K562 (cell line): ENCODE measurements at regions not wholly inside any gene's neighbourhood (a gene's known extent, or its start where the extent isn't known, plus 50 kb on each side); places are given as distances from the start of the nearest gene placed in this dataset.

Source experiments
- ATAC-seq: fragments of 200-7000 bp; cut with Tn5 transposase; 3 replicates; pipeline ENCODE4 v1.9.1; 2020; ENCODE audit warnings: moderate library complexity
- BruUV-seq: library from RNA; stranded (reverse); fragments of 400-500 nt; replicated peaks from 2 replicates; lab custom pipeline; 2021; lab: Mats Ljungman, UMichigan
- CTCF ChIA-PET: fragments of 300-600 bp; formaldehyde crosslinking; extraction: SDS; loops from one replicate; lab custom pipeline; 2021; ENCODE audit warnings: low intra/inter-chr PET ratio; lab: Yijun Ruan, JAX
- POLR2A ChIA-PET: fragments of 300-600, 350-650 bp; sonication (Branson Sonifier 250); formaldehyde crosslinking; extraction: SDS; loops from one replicate; lab custom pipeline; 2021; ENCODE audit warnings: antibody characterized with exemption, inconsistent platforms; lab: Yijun Ruan, JAX
- DNase-seq, 4 experiments: peaks; one replicate each; pipeline versions ENCODE4 v3.0.0 to v3.0.0-alpha.2; 2011 to 2018; ENCODE audit warnings: low spot score in 3 of 4, mixed read lengths in 3 of 4; ENCODE audit errors: extremely low read depth in 1 of 4
- FAIRE-seq: peaks from 2 replicates; lab custom pipeline; 2011; peaks lifted over from hg19 to GRCh38; lab: Jason Lieb, UNC
- H2AFZ ChIP-seq: 2 replicates; pipeline ENCODE4 v1.6.0; 2011; ENCODE audit warnings: low read depth, low read length, control low read depth, inconsistent platforms
- H3K27ac ChIP-seq: fragments of 200-600 bp; 3 replicates; pipeline ENCODE4 v1.8.0; 2011; ENCODE audit warnings: low read depth, mild to moderate bottlenecking, control low read depth, inconsistent platforms, low read length, moderate library complexity, mixed read lengths; ENCODE audit errors: extremely low read depth
- H3K27me3 ChIP-seq, 2 experiments: fragments of 300-600 bp in 1 of 2; 2 replicates in 1 of 2; 3 replicates in 1 of 2; pipeline versions ENCODE4 v1.6.0 to v1.8.0; 2011; ENCODE audit warnings: inconsistent platforms in 2 of 2, low read length in 2 of 2, mild to moderate bottlenecking in 1 of 2, mixed read lengths in 1 of 2, moderate library complexity in 1 of 2; ENCODE audit not compliant: control insufficient read depth in 2 of 2, insufficient read depth in 2 of 2
- H3K36me3 ChIP-seq: fragments of 300-600 bp; 3 replicates; pipeline ENCODE4 v1.8.0; 2011; ENCODE audit warnings: mild to moderate bottlenecking, low read length, inconsistent platforms; ENCODE audit not compliant: control insufficient read depth, insufficient read depth
- H3K4me1 ChIP-seq, 2 experiments: fragments of 200-600 bp in 1 of 2; replicated peaks in 1 of 2; 2 replicates in 1 of 2; 3 replicates in 1 of 2; pipeline versions ENCODE4 v1.5.1 to v1.8.0; 2011; ENCODE audit warnings: inconsistent platforms in 2 of 2, low read length in 2 of 2, mild to moderate bottlenecking in 1 of 2, mixed read lengths in 1 of 2, moderate library complexity in 1 of 2; ENCODE audit not compliant: control insufficient read depth in 2 of 2, insufficient read depth in 2 of 2
- H3K4me2 ChIP-seq: 2 replicates; pipeline ENCODE4 v1.6.1; 2011; ENCODE audit warnings: low read length, control low read depth, inconsistent platforms, mixed read lengths; ENCODE audit not compliant: insufficient read depth
- H3K4me3 ChIP-seq: fragments of 200-600 bp; sonication (generic), shearing (Covaris generic); 2 replicates; pipeline ENCODE4 v1.5.1; 2016; ENCODE audit warnings: control low read depth, inconsistent platforms
- H3K79me2 ChIP-seq: fragments of 200-600 bp; 3 replicates; pipeline ENCODE4 v1.8.0; 2011; ENCODE audit warnings: low read length, inconsistent platforms; ENCODE audit not compliant: control insufficient read depth, insufficient read depth
- H3K9ac ChIP-seq, 2 experiments: 2 replicates each; pipeline versions ENCODE4 v1.6.0 to v1.6.1; 2011; ENCODE audit warnings: low read depth in 2 of 2, low read length in 2 of 2, control low read depth in 1 of 2, inconsistent platforms in 1 of 2, mild to moderate bottlenecking in 1 of 2, mixed read lengths in 1 of 2; ENCODE audit not compliant: insufficient read depth in 1 of 2
- H3K9me1 ChIP-seq: one replicate; pipeline ENCODE4 v1.6.0; 2011; ENCODE audit warnings: inconsistent platforms, mild to moderate bottlenecking, low read length, moderate library complexity; ENCODE audit not compliant: control insufficient read depth, insufficient read depth
- H3K9me3 ChIP-seq: replicated peaks from 2 replicates; pipeline ENCODE4 v1.5.1; 2011; ENCODE audit warnings: low read depth, low read length, inconsistent platforms; ENCODE audit not compliant: control insufficient read depth, insufficient read depth
- H4K20me1 ChIP-seq: replicated peaks from 2 replicates; pipeline ENCODE4 v1.6.1; 2011; ENCODE audit warnings: low read length, inconsistent platforms, mixed read lengths; ENCODE audit not compliant: control insufficient read depth, insufficient read depth
- GABPB2 ChIP-seq: fragments of 250-450 bp; sonication (Bioruptor Pico); conservative IDR thresholded peaks from 2 replicates; pipeline ENCODE4 v1.5.1; 2021; ENCODE audit warnings: mild to moderate bottlenecking
- GTF3C2 ChIP-seq: IDR thresholded peaks from 3 replicates; pipeline ENCODE4 v1.6.1; 2011; ENCODE audit warnings: borderline replicate concordance, mild to moderate bottlenecking, moderate library complexity; ENCODE audit not compliant: insufficient read length; ENCODE audit errors: extremely low read depth
- HINFP ChIP-seq: fragments of 450-650 bp; conservative IDR thresholded peaks from 2 replicates; pipeline ENCODE4 v1.6.1; 2016; ENCODE audit warnings: missing genetic modification characterization, low read depth, mild to moderate bottlenecking, control low read depth, missing compliant biosample characterization
- NFATC3 ChIP-seq: fragments of 450-650 bp; IDR thresholded peaks from 2 replicates; pipeline ENCODE4 v1.6.1; 2017; ENCODE audit warnings: mild to moderate bottlenecking
- RAD51 ChIP-seq: fragments of 450-650 bp; IDR thresholded peaks from 2 replicates; pipeline ENCODE4 v1.7.1; 2016; ENCODE audit warnings: low read depth, mild to moderate bottlenecking, borderline replicate concordance
- SREBF2 ChIP-seq: sonication (generic); formaldehyde crosslinking; IDR thresholded peaks from 2 replicates; pipeline ENCODE4 v1.4.0; 2020; ENCODE audit warnings: mild to moderate bottlenecking, missing genetic modification reagents
- ZNF134 ChIP-seq: fragments of 250-450 bp; sonication (Bioruptor Pico); conservative IDR thresholded peaks from 2 replicates; pipeline ENCODE4 v1.4.0; 2020
- ZNF707 ChIP-seq: fragments of 250-450 bp; sonication (Bioruptor Pico); conservative IDR thresholded peaks from 2 replicates; pipeline ENCODE4 v1.8.0; 2022; ENCODE audit warnings: inconsistent platforms, mild to moderate bottlenecking, moderate library complexity
- WGBS: fragments of 100-300 bp; shearing (Covaris generic); methylation state at CpG from one replicate; pipeline ENCODE4 v1.1.6; 2016; ENCODE audit warnings: low coverage, mixed read lengths; ENCODE audit not compliant: insufficient coverage; ENCODE audit errors: missing lambda C conversion rate; 5-methylcytosine and 5-hydroxymethylcytosine counted together
- in situ Hi-C: fragments of 300-500 bp; cut with MboI; formaldehyde crosslinking; loops from 4 replicates; pipeline ENCODE4 v1.15.0; 2018; ENCODE audit warnings: inconsistent platforms, mixed read lengths
- intact Hi-C: fragments of 100-400 bp; cut with micrococcal nuclease; formaldehyde crosslinking; loops from 2 replicates; pipeline ENCODE4 v1.14.2; 2022
- TF ChIP-seq, protein P1 (sequence below), 3 experiments: fragments of 200-800 bp in 1 of 3; sonication (Bioruptor generic) in 1 of 3; sonication (generic) in 1 of 3; formaldehyde crosslinking in 1 of 3; IDR thresholded peaks; 2 replicates each; pipeline versions ENCODE4 v1.6.1 to v1.8.0; 2016 to 2022; ENCODE audit warnings: mild to moderate bottlenecking in 2 of 3, missing compliant biosample characterization in 2 of 3, missing genetic modification characterization in 2 of 3, missing genetic modification reagents in 1 of 3

- TF ChIP-seq GTF3C2 = no peak
- TF ChIP-seq SREBF2 (CRISPR knock-in tag) = no peak
- TF ChIP-seq, all 486 proteins: peak for 2
Observed at GRCh38 chr4:98199247-98199646, 56.0 kb upstream of the STPG2 start (continued).

- in situ Hi-C loops = no loop called here
- no peak for FAIRE-seq
Observed at GRCh38 chr4:98195005-98195404, 51.7 kb upstream of the STPG2 start.

More at GRCh38 chr4:98195005-98195404, 51.7 kb upstream of the STPG2 start:
- ChIA-PET CTCF (no interaction called here), POLR2A (no interaction called here)
- BruUV-seq = no TSS peak
- no peak for DNase-seq
- no peak overlapping the region for H3K9ac ChIP-seq
- TF ChIP-seq ZNF134 (CRISPR knock-in tag) = no peak
- TF ChIP-seq HINFP (tag) = no peak
- TF ChIP-seq ZNF707 (CRISPR knock-in tag) = no peak
- TF ChIP-seq, protein P1, sequence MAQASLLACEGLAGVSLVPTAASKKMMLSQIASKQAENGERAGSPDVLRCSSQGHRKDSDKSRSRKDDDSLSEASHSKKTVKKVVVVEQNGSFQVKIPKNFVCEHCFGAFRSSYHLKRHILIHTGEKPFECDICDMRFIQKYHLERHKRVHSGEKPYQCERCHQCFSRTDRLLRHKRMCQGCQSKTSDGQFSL (CRISPR knock-in tag; IDR thresholded peaks at IDR 0.05) = no peak
- TF ChIP-seq, protein P1 (tag; IDR thresholded peaks at IDR 0.05) = no peak
- no peak for TF ChIP-seq NFATC3
- TF ChIP-seq GABPB2 (CRISPR knock-in tag) = no peak
- TF ChIP-seq RAD51 = no peak
- H3K9me1 ChIP-seq = no peaks in the 10 kb centered on the region
- no peak overlapping the region for H3K4me3 ChIP-seq
- no peak overlapping the region for H3K4me2 ChIP-seq
- WGBS = 0% methylated on average over 7 of the region's 7 CpGs
- intact Hi-C loops = no loop called here
- no peaks in the 10 kb centered on the region for H3K36me3 ChIP-seq
- ATAC-seq = no peak
- H3K4me1 ChIP-seq = no peaks in the 10 kb centered on the region
- no peak overlapping the region for H3K27ac ChIP-seq
- H3K9me3 ChIP-seq = 0 out of 2 replicates have a peak, but pooled peaks cover 5% of the 10 kb centered on the region
- H3K79me2 ChIP-seq = no peaks in the 10 kb centered on the region
- H2AFZ ChIP-seq = no peak overlapping the region
- H4K20me1 ChIP-seq = no peaks in the 10 kb centered on the region
- H3K27me3 ChIP-seq = no peaks in the 10 kb centered on the region
